SH-SY5Y (cell line): ENCODE measurements at regions not wholly inside any gene's neighbourhood (a gene's known extent, or its start where the extent isn't known, plus 50 kb on each side); places are given as distances from the start of the nearest gene placed in this dataset.

Source experiments
- GATA2 ChIP-seq: IDR thresholded peaks from 2 replicates; pipeline ENCODE4 v1.6.1; 2011; ENCODE audit warnings: mild to moderate bottlenecking, low read depth, low read length
- GATA3 ChIP-seq: IDR thresholded peaks from 2 replicates; pipeline ENCODE4 v1.6.1; 2011; ENCODE audit warnings: low read depth, mild to moderate bottlenecking, low read length, moderate library complexity

DNA sequence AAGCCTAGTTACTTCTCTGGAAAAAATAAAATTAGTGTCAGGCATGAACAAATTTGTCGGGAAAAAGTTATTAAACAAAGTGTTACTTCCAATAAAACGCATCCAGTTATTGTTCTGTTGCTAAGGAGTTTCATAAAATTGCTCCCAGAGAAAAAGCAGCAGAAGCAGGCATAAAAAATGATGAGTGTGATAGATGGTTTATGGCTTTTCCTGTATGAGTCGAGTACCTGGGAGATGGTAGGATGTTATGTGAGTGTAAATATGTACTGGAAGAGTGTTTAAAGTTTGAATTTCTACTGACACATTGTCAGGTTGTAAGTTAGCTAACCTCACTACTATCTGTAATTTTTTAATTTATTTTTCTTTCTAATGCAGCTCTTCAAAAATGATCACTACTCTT, 390.7 kb downstream of the ARL4A start:
- TF ChIP-seq GATA3 (no peak), GATA2 (no peak)
